H9 (cell line): ENCODE measurements at regions not wholly inside any gene's neighbourhood (a gene's known extent, or its start where the extent isn't known, plus 50 kb on each side); places are given as distances from the start of the nearest gene placed in this dataset.
"Not testable (repeated sequence)": the region's sequence is repeated elsewhere in the genome, so short reads cannot be mapped to it uniquely, and the experiment has no call there.

ENCODE experiments used
- DNase-seq: peaks from one replicate; pipeline ENCODE4 v3.0.0-alpha.2; 2017
- H2AFZ ChIP-seq: one replicate; pipeline ENCODE4 v1.6.1; 2013; ENCODE audit warnings: mild to moderate bottlenecking, low read length, control low read depth, moderate library complexity
- H2AK5ac ChIP-seq: 2 replicates; pipeline ENCODE4 v1.6.1; 2013; ENCODE audit warnings: low read length, control low read depth, mixed read lengths; ENCODE audit not compliant: insufficient read length
- H2BK120ac ChIP-seq: one replicate; pipeline ENCODE4 v1.6.1; 2013; ENCODE audit warnings: low read depth, mild to moderate bottlenecking, low read length, control low read depth, inconsistent platforms; ENCODE audit not compliant: poor library complexity, severe bottlenecking
- H2BK12ac ChIP-seq: 2 replicates; pipeline ENCODE4 v1.6.1; 2013; ENCODE audit warnings: low read length, control low read depth, mixed read lengths, low read depth; ENCODE audit not compliant: insufficient read length
- H2BK15ac ChIP-seq: 2 replicates; pipeline ENCODE4 v1.6.1; 2013; ENCODE audit warnings: low read depth, low read length, control low read depth
- H2BK20ac ChIP-seq: one replicate; pipeline ENCODE4 v1.6.1; 2013; ENCODE audit warnings: low read depth, mild to moderate bottlenecking, low read length, control low read depth, inconsistent platforms; ENCODE audit not compliant: poor library complexity, severe bottlenecking
- H2BK5ac ChIP-seq: 2 replicates; pipeline ENCODE4 v1.6.1; 2013; ENCODE audit warnings: low read length, control low read depth, mixed read lengths; ENCODE audit not compliant: insufficient read length
- H3K14ac ChIP-seq: 2 replicates; pipeline ENCODE4 v1.6.1; 2013; ENCODE audit warnings: low read length, control low read depth; ENCODE audit not compliant: insufficient read depth
- H3K18ac ChIP-seq: 2 replicates; pipeline ENCODE4 v1.6.1; 2013; ENCODE audit warnings: low read depth, mild to moderate bottlenecking, mixed read lengths, low read length, control low read depth; ENCODE audit not compliant: insufficient read length
- H3K23ac ChIP-seq: 2 replicates; pipeline ENCODE4 v1.6.1; 2013; ENCODE audit warnings: low read length, control low read depth, mixed read lengths, low read depth; ENCODE audit not compliant: insufficient read length
- H3K23me2 ChIP-seq: 2 replicates; pipeline ENCODE4 v1.6.1; 2013; ENCODE audit warnings: low read depth, mild to moderate bottlenecking, mixed read lengths, low read length, control low read depth; ENCODE audit not compliant: insufficient read length, poor library complexity, severe bottlenecking
- H3K27ac ChIP-seq: 2 replicates; pipeline ENCODE4 v1.5.1; 2013; ENCODE audit warnings: low read length, control low read depth, mixed read lengths, low read depth; ENCODE audit not compliant: insufficient read length
- H3K27me3 ChIP-seq: 2 replicates; pipeline ENCODE4 v1.6.1; 2013; ENCODE audit warnings: low read length, control low read depth, inconsistent platforms; ENCODE audit not compliant: insufficient read depth
- H3K4ac ChIP-seq: 2 replicates; pipeline ENCODE4 v1.6.1; 2013; ENCODE audit warnings: low read depth, mild to moderate bottlenecking, control low read depth, inconsistent platforms, low read length, moderate library complexity
- H3K4me1 ChIP-seq: 2 replicates; pipeline ENCODE4 v1.6.1; 2013; ENCODE audit warnings: low read length, control low read depth, inconsistent platforms; ENCODE audit not compliant: insufficient read depth
- H3K4me2 ChIP-seq: 2 replicates; pipeline ENCODE4 v1.6.1; 2013; ENCODE audit warnings: low read length, control low read depth, mixed read lengths; ENCODE audit not compliant: insufficient read length, insufficient read depth
- H3K56ac ChIP-seq: 2 replicates; pipeline ENCODE4 v1.6.1; 2013; ENCODE audit warnings: low read depth, mild to moderate bottlenecking, mixed read lengths, low read length, control low read depth; ENCODE audit not compliant: insufficient read length
- H3K79me1 ChIP-seq: 2 replicates; pipeline ENCODE4 v1.6.1; 2013; ENCODE audit warnings: low read depth, mild to moderate bottlenecking, moderate library complexity, low read length, control low read depth, inconsistent platforms; ENCODE audit not compliant: insufficient read depth, poor library complexity, severe bottlenecking
- H3K79me2 ChIP-seq: 2 replicates; pipeline ENCODE4 v1.6.1; 2013; ENCODE audit warnings: low read length, control low read depth, inconsistent platforms; ENCODE audit not compliant: insufficient read depth
- H3K9ac ChIP-seq: 2 replicates; pipeline ENCODE4 v1.6.1; 2013; ENCODE audit warnings: low read length, control low read depth, mixed read lengths; ENCODE audit not compliant: insufficient read length; ENCODE audit errors: extremely low read depth
- H3K9me3 ChIP-seq: one replicate; pipeline ENCODE4 v1.6.1; 2013; ENCODE audit warnings: low read depth, low read length, inconsistent platforms; ENCODE audit not compliant: control insufficient read depth
- H3T11ph ChIP-seq: one replicate; pipeline ENCODE4 v1.6.1; 2013; ENCODE audit warnings: mild to moderate bottlenecking, low read length, control low read depth, inconsistent platforms
- H4K20me1 ChIP-seq: one replicate; pipeline ENCODE4 v1.6.1; 2013; ENCODE audit not compliant: control insufficient read depth, insufficient read length, insufficient read depth
- H4K5ac ChIP-seq: 2 replicates; pipeline ENCODE4 v1.6.1; 2013; ENCODE audit warnings: low read depth, mild to moderate bottlenecking, mixed read lengths, low read length, control low read depth; ENCODE audit not compliant: insufficient read length
- H4K8ac ChIP-seq: replicated peaks from 2 replicates; pipeline ENCODE4 v1.6.1; 2013; ENCODE audit warnings: low read length, control low read depth, mixed read lengths, low read depth; ENCODE audit not compliant: insufficient read length
- H4K91ac ChIP-seq: 2 replicates; pipeline ENCODE4 v1.6.1; 2013; ENCODE audit warnings: low read depth, mild to moderate bottlenecking, moderate library complexity, mixed read lengths, low read length, control low read depth; ENCODE audit not compliant: insufficient read length
- H3K27ac Mint-ChIP-seq, 3 experiments: 2 replicates in 2 of 3; 3 replicates in 1 of 3; pipeline ENCODE4 v1.8.0; 2020 to 2021; ENCODE audit warnings: mixed read lengths in 3 of 3, mild to moderate bottlenecking in 1 of 3, moderate library complexity in 1 of 3
- H3K27me3 Mint-ChIP-seq: 2 replicates; pipeline ENCODE4 v1.8.0; 2021; ENCODE audit warnings: low read depth, mild to moderate bottlenecking, moderate library complexity, mixed read lengths
- H3K36me3 Mint-ChIP-seq, 3 experiments: 2 replicates in 2 of 3; 3 replicates in 1 of 3; pipeline ENCODE4 v1.8.0; 2020 to 2021; ENCODE audit warnings: low read depth in 3 of 3, mixed read lengths in 3 of 3; ENCODE audit not compliant: insufficient read depth in 1 of 3
- H3K4me1 Mint-ChIP-seq, 2 experiments: 2 replicates each; pipeline ENCODE4 v1.8.0; 2020; ENCODE audit warnings: mixed read lengths in 2 of 2
- H3K4me3 Mint-ChIP-seq, 2 experiments: 2 replicates in 1 of 2; 3 replicates in 1 of 2; pipeline ENCODE4 v1.8.0; 2020 to 2021; ENCODE audit warnings: mild to moderate bottlenecking in 2 of 2, mixed read lengths in 2 of 2, moderate library complexity in 1 of 2
- H3K9me3 Mint-ChIP-seq, 2 experiments: 2 replicates in 1 of 2; 3 replicates in 1 of 2; pipeline ENCODE4 v1.8.0; 2020; ENCODE audit warnings: mild to moderate bottlenecking in 2 of 2, mixed read lengths in 2 of 2, moderate library complexity in 1 of 2
- WGBS: extraction: QIAGEN DNeasy Blood & Tissue Kit; methylation state at CpG from one replicate; pipeline ENCODE4 v1.1.7; 2013; ENCODE audit warnings: missing lambda C conversion rate, low lambda C conversion rate, mixed read lengths; ENCODE audit not compliant: insufficient read length; ENCODE audit errors: extremely low coverage; 5-methylcytosine and 5-hydroxymethylcytosine counted together
- TF ChIP-seq, protein P1 (sequence below): fragments of 200-600 bp; sonication (generic); conservative IDR thresholded peaks from 3 replicates; pipeline ENCODE4 v1.8.0; 2021; ENCODE audit warnings: antibody characterized with exemption, mild to moderate bottlenecking

DNA sequence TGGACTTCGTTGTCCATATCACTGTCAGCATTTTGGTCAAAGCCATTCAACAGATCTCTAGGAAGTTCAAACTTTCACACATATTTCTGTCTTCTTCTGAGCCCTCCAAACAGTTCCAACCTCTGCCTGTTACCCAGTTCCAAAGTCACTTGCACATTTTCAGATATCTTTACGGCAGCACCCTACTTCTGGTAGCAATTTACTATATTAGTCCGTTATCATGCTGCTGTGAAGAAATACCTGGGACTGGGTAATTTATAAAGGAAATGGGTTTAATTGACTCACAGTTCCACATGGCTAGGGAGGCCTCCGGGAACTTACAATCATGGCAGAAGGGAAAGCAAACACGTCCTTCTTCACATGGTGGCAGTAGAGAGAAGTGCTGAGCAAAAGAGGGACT lies 60.6 kb upstream of the HGFAC start:
- H3K4ac ChIP-seq, H2BK12ac ChIP-seq, H3K27ac ChIP-seq, H2AK5ac ChIP-seq, H2AFZ ChIP-seq, H3K4me1 ChIP-seq, H3T11ph ChIP-seq, H3K23ac ChIP-seq, H3K23me2 ChIP-seq, H3K27me3 Mint-ChIP-seq, H3K14ac ChIP-seq, DNase-seq, H2BK5ac ChIP-seq, H3K18ac ChIP-seq, H3K4me3 Mint-ChIP-seq, H3K9ac ChIP-seq, H3K79me2 ChIP-seq, H2BK15ac ChIP-seq, H3K27me3 ChIP-seq, H3K56ac ChIP-seq, H2BK120ac ChIP-seq, H3K4me2 ChIP-seq, H4K5ac ChIP-seq, H2BK20ac ChIP-seq, H4K91ac ChIP-seq, H4K20me1 ChIP-seq, H3K27ac Mint-ChIP-seq, H4K8ac ChIP-seq, H3K79me1 ChIP-seq: not testable (repeated sequence)
- peaks cover 31 to 33% of the 10 kb centered on the region in 2 experiments for H3K9me3 Mint-ChIP-seq
- H3K4me1 Mint-ChIP-seq, result peaks cover 13 to 16% of the 10 kb centered on the region in 2 experiments
- WGBS, result no CpG with 5 or more reads among the region's 5 CpGs
- peaks cover 13% of the 10 kb centered on the region for H3K9me3 ChIP-seq
- peaks cover 17 to 33% (median 33%) of the 10 kb centered on the region in 3 experiments; a peak in 6 of 7 replicates for H3K36me3 Mint-ChIP-seq
- TF ChIP-seq, protein P1, sequence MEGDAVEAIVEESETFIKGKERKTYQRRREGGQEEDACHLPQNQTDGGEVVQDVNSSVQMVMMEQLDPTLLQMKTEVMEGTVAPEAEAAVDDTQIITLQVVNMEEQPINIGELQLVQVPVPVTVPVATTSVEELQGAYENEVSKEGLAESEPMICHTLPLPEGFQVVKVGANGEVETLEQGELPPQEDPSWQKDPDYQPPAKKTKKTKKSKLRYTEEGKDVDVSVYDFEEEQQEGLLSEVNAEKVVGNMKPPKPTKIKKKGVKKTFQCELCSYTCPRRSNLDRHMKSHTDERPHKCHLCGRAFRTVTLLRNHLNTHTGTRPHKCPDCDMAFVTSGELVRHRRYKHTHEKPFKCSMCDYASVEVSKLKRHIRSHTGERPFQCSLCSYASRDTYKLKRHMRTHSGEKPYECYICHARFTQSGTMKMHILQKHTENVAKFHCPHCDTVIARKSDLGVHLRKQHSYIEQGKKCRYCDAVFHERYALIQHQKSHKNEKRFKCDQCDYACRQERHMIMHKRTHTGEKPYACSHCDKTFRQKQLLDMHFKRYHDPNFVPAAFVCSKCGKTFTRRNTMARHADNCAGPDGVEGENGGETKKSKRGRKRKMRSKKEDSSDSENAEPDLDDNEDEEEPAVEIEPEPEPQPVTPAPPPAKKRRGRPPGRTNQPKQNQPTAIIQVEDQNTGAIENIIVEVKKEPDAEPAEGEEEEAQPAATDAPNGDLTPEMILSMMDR, result peak; percentile 20; the same call in 1 of the 3 replicates
